RWPE2 (cell line): ENCODE measurements at regions not wholly inside any gene's neighbourhood (a gene's known extent, or its start where the extent isn't known, plus 50 kb on each side); places are given as distances from the start of the nearest gene placed in this dataset.
A peak's percentile ranks its signal among the peaks of the same experiment; 100 is the strongest.

Source experiments
- ATAC-seq: fragments of 200-7000 bp; cut with Tn5 transposase; 3 replicates; pipeline ENCODE4 v1.9.1; 2021; ENCODE audit warnings: low read depth
- DNase-seq: peaks from one replicate; pipeline ENCODE4 v3.0.0-alpha.2; 2020; ENCODE audit warnings: low spot score
- H3K27ac ChIP-seq: fragments of 450-650 bp; 2 replicates; pipeline ENCODE4 v1.5.1; 2017; ENCODE audit warnings: mild to moderate bottlenecking; ENCODE audit not compliant: poor library complexity, severe bottlenecking
- H3K27me3 ChIP-seq: fragments of 250-450 bp; sonication (Bioruptor Pico); 2 replicates; pipeline ENCODE4 v1.5.1; 2021; ENCODE audit warnings: mild to moderate bottlenecking, moderate library complexity; ENCODE audit not compliant: insufficient read depth, poor library complexity, severe bottlenecking
- H3K36me3 ChIP-seq: fragments of 250-450 bp; sonication (Bioruptor Pico); 2 replicates; pipeline ENCODE4 v1.5.1; 2020; ENCODE audit warnings: low read depth, mild to moderate bottlenecking, moderate library complexity
- H3K4me1 ChIP-seq: fragments of 250-450 bp; sonication (Bioruptor Pico); 2 replicates; pipeline ENCODE4 v1.5.1; 2021; ENCODE audit warnings: mild to moderate bottlenecking, moderate library complexity; ENCODE audit not compliant: insufficient read depth, poor library complexity, severe bottlenecking
- H3K4me3 ChIP-seq: fragments of 250-450 bp; sonication (Bioruptor Pico); 2 replicates; pipeline ENCODE4 v1.5.1; 2021; ENCODE audit warnings: mild to moderate bottlenecking, moderate library complexity; ENCODE audit not compliant: severe bottlenecking
- H3K9me3 ChIP-seq: fragments of 250-450 bp; sonication (Bioruptor Pico); 2 replicates; pipeline ENCODE4 v1.5.1; 2021; ENCODE audit warnings: mild to moderate bottlenecking, moderate library complexity; ENCODE audit not compliant: severe bottlenecking
- CTCF ChIP-seq: fragments of 450-650 bp; IDR thresholded peaks from one replicate; pipeline ENCODE4 v1.5.1; 2017; ENCODE audit warnings: mild to moderate bottlenecking, moderate library complexity; ENCODE audit not compliant: poor library complexity, severe bottlenecking

GRCh38 chr18:41548521-41549260 is 406.3 kb upstream of the PIK3C3 start:
- TF ChIP-seq CTCF = no peak
- H3K4me3 ChIP-seq = no peak overlapping the region
- H3K9me3 ChIP-seq = peaks cover 5% of the 10 kb centered on the region
- ATAC-seq (no peak), DNase-seq (no peak)
- H3K27me3 ChIP-seq = no peaks in the 10 kb centered on the region
- peaks cover 4% of the 10 kb centered on the region for H3K4me1 ChIP-seq
- no peaks in the 10 kb centered on the region for H3K36me3 ChIP-seq
- H3K27ac ChIP-seq = no peak overlapping the region

GRCh38 chr18:41545091-41545888 is 409.7 kb upstream of the PIK3C3 start:
- H3K9me3 ChIP-seq = peaks cover 5% of the 10 kb centered on the region
- peaks cover 4% of the 10 kb centered on the region for H3K4me1 ChIP-seq
- H3K36me3 ChIP-seq = no peaks in the 10 kb centered on the region
- no peak overlapping the region for H3K27ac ChIP-seq
- DNase-seq (no peak), ATAC-seq (peak; percentile 59; the same call in 2 of the 3 replicates)
- H3K27me3 ChIP-seq = no peaks in the 10 kb centered on the region
- TF ChIP-seq CTCF = no peak
- H3K4me3 ChIP-seq = no peak overlapping the region

GRCh38 chr18:41543815-41544214 is 411.2 kb upstream of the PIK3C3 start:
- H3K4me1 ChIP-seq = peaks cover 4% of the 10 kb centered on the region
- no peak for DNase-seq
- ATAC-seq = no peak
- no peaks in the 10 kb centered on the region for H3K27me3 ChIP-seq
- peaks cover 5% of the 10 kb centered on the region for H3K9me3 ChIP-seq
- H3K4me3 ChIP-seq = no peak overlapping the region
- TF ChIP-seq CTCF = no peak
- H3K36me3 ChIP-seq = no peaks in the 10 kb centered on the region
- no peak overlapping the region for H3K27ac ChIP-seq

- Histone ChIP-seq H3K36me3 (no peaks in the 10 kb centered on the region), H3K4me1 (peaks cover 4% of the 10 kb centered on the region), H3K27ac (no peak overlapping the region), H3K4me3 (no peak overlapping the region), H3K27me3 (no peaks in the 10 kb centered on the region), H3K9me3 (peaks cover 5% of the 10 kb centered on the region)
- DNase-seq (no peak), ATAC-seq (no peak)
- no peak for TF ChIP-seq CTCF
These were observed 414.7 kb upstream of the PIK3C3 start for GRCh38 chr18:41540237-41540871.
